Progenitor cell of endocrine pancreas (in vitro differentiated cells): ENCODE measurements at regions not wholly inside any gene's neighbourhood (a gene's known extent, or its start where the extent isn't known, plus 50 kb on each side); places are given as distances from the start of the nearest gene placed in this dataset.
"Not testable (repeated sequence)": the region's sequence is repeated elsewhere in the genome, so short reads cannot be mapped to it uniquely, and the experiment has no call there.

Experiments
- DNase-seq: peaks from one replicate; pipeline ENCODE4 v3.0.0; 2021; ENCODE audit warnings: low spot score; ENCODE audit not compliant: unreplicated experiment
- H3K27ac Mint-ChIP-seq: 2 replicates; pipeline ENCODE4 v1.8.0; 2021; ENCODE audit warnings: mild to moderate bottlenecking, moderate library complexity, mixed read lengths
- H3K27me3 Mint-ChIP-seq: 2 replicates; pipeline ENCODE4 v1.8.0; 2021; ENCODE audit warnings: mixed read lengths
- H3K36me3 Mint-ChIP-seq: 2 replicates; pipeline ENCODE4 v1.8.0; 2022; ENCODE audit warnings: mixed read lengths; ENCODE audit not compliant: insufficient read depth
- H3K4me1 Mint-ChIP-seq: 2 replicates; pipeline ENCODE4 v1.8.0; 2021; ENCODE audit warnings: low read depth, mixed read lengths
- H3K4me3 Mint-ChIP-seq: 2 replicates; pipeline ENCODE4 v1.8.0; 2021; ENCODE audit warnings: low read depth, mild to moderate bottlenecking, moderate library complexity, mixed read lengths
- H3K9me3 Mint-ChIP-seq: 2 replicates; pipeline ENCODE4 v1.8.0; 2021; ENCODE audit warnings: low read depth, mixed read lengths
- TF ChIP-seq, protein P1 (sequence below): fragments of 200-600 bp; sonication (generic); IDR thresholded peaks from one replicate; pipeline ENCODE4 v1.5.0; 2021; ENCODE audit warnings: antibody characterized with exemption, mild to moderate bottlenecking; ENCODE audit not compliant: unreplicated experiment

- not testable (repeated sequence) for DNase-seq, H3K4me1 Mint-ChIP-seq, H3K27ac Mint-ChIP-seq, H3K36me3 Mint-ChIP-seq, H3K9me3 Mint-ChIP-seq, H3K27me3 Mint-ChIP-seq, H3K4me3 Mint-ChIP-seq
Measured at GRCh38 chr11:71721840-71722239, 111.2 kb upstream of the DEFB108B start.

DNA sequence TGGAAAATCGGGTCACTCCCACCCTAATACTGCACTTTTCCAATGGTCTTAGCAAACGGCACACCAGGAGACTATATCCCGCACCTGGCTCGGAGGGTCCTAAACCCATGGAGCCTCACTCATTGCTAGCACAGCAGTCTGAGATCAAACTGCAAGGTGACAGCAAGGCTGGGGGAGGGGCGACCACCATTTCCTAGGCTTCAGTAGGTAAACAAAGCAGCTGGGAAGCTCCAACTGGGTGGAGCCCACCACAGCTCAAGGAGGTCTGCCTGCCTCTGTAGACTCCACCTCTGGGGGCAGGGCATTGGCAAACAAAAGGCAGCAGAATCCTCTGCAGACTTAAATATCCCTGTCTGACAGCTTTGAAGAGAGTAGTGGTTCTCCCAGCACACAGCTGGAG is 109.0 kb upstream of the DEFB108B start:
- not testable (repeated sequence) for H3K4me1 Mint-ChIP-seq, H3K4me3 Mint-ChIP-seq, H3K27ac Mint-ChIP-seq, DNase-seq, H3K36me3 Mint-ChIP-seq, H3K9me3 Mint-ChIP-seq, H3K27me3 Mint-ChIP-seq

DNA sequence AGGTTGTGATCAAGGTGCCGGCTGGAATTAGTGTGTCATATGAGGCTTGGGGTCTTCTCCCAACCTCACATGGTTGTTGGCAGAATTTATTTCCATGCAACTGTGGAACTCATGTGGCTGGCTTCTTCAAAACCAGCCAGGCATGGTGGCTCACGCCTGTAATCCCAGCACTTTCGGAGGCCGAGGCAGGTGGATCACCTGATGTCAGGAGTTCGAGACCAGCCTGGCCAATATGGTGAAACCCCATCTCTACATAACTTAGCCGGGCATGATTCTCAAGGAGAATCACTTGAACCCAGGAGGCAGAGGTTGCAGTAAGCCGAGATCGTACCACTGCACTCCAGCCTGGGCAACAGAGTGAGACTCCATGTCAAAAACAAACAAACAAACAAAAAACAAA is 102.3 kb upstream of the DEFB108B start:
- H3K4me3 Mint-ChIP-seq, H3K27ac Mint-ChIP-seq, DNase-seq, H3K4me1 Mint-ChIP-seq, H3K9me3 Mint-ChIP-seq, H3K36me3 Mint-ChIP-seq, H3K27me3 Mint-ChIP-seq: not testable (repeated sequence)

DNA sequence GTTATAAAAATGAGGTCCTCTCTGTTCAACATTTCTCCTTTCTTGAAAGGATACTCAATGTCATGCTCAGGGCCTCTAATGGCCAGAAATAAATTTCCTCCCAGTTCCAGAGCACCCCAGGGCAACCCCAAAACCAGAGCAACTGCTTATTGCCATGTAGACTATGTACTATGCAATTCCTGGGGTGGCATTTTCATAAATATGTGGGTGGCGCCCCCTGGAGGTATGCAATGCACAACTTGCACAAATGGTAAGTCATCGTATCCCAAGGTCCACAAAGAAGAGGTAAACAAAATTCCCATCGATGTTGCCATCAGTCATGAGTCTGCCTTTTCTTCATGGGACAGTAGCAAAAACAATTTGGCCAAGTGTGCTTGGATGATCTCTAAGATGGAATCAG is 98.6 kb upstream of the DEFB108B start:
- not testable (repeated sequence) for H3K36me3 Mint-ChIP-seq, H3K27me3 Mint-ChIP-seq, H3K4me3 Mint-ChIP-seq, H3K27ac Mint-ChIP-seq, DNase-seq, H3K4me1 Mint-ChIP-seq, H3K9me3 Mint-ChIP-seq
- TF ChIP-seq, protein P1, sequence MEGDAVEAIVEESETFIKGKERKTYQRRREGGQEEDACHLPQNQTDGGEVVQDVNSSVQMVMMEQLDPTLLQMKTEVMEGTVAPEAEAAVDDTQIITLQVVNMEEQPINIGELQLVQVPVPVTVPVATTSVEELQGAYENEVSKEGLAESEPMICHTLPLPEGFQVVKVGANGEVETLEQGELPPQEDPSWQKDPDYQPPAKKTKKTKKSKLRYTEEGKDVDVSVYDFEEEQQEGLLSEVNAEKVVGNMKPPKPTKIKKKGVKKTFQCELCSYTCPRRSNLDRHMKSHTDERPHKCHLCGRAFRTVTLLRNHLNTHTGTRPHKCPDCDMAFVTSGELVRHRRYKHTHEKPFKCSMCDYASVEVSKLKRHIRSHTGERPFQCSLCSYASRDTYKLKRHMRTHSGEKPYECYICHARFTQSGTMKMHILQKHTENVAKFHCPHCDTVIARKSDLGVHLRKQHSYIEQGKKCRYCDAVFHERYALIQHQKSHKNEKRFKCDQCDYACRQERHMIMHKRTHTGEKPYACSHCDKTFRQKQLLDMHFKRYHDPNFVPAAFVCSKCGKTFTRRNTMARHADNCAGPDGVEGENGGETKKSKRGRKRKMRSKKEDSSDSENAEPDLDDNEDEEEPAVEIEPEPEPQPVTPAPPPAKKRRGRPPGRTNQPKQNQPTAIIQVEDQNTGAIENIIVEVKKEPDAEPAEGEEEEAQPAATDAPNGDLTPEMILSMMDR: peak; percentile 41

DNA sequence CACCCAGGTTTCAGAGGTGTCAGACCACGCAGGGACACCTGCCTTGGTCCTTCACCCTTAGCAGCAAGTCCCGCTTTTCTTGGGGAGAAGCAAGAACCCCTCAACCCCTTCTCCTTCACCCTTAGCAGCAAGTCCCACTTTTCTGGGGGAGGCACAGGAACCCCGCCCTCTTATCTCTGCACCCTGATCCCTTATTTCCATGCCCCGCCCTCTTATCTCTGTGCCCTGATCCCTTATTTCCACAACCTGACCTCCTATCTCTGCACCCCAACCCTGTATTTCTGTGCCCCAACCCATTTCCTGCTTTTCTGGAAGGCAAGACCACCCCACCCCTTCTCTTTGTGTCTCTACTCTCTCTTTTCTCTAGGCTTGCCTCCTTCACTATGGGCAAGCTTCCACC is 94.7 kb upstream of the DEFB108B start:
- peaks cover 11% of the 10 kb centered on the region for H3K27me3 Mint-ChIP-seq
- H3K27ac Mint-ChIP-seq, H3K36me3 Mint-ChIP-seq, DNase-seq, H3K4me1 Mint-ChIP-seq, H3K4me3 Mint-ChIP-seq, H3K9me3 Mint-ChIP-seq: not testable (repeated sequence)

GRCh38 chr11:71743385-71743784 is 89.6 kb upstream of the DEFB108B start:
- not testable (repeated sequence) for H3K9me3 Mint-ChIP-seq, H3K4me3 Mint-ChIP-seq, H3K27me3 Mint-ChIP-seq, H3K27ac Mint-ChIP-seq, DNase-seq, H3K4me1 Mint-ChIP-seq, H3K36me3 Mint-ChIP-seq

DNA sequence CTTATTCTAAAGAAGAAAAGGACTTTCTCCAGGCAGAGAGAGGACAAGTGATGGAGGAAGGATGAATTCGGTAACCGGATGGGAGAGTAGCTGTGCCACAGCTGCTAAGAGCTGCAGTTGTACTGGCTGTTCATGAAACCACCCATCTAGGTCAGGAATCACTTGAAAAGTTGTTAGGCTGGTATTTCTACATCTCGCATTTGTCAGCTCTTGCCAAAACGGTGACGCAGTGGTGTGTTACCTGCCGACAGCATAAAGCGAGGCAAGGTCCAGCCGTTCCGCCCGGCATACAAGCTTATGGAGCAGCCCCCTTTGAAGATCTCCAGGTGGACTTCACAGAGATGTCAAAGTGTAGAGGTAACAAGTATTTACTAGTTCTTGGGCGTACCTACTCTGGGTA is 87.3 kb upstream of the DEFB108B start:
- H3K27me3 Mint-ChIP-seq: peaks cover 24% of the 10 kb centered on the region
- not testable (repeated sequence) for H3K4me3 Mint-ChIP-seq, DNase-seq, H3K27ac Mint-ChIP-seq, H3K4me1 Mint-ChIP-seq, H3K36me3 Mint-ChIP-seq, H3K9me3 Mint-ChIP-seq

- H3K4me1 Mint-ChIP-seq, H3K9me3 Mint-ChIP-seq, H3K4me3 Mint-ChIP-seq, H3K36me3 Mint-ChIP-seq, H3K27ac Mint-ChIP-seq, DNase-seq: not testable (repeated sequence)
- peaks cover 30% of the 10 kb centered on the region for H3K27me3 Mint-ChIP-seq
Measured at GRCh38 chr11:71746263-71746662, 86.7 kb upstream of the DEFB108B start.

DNA sequence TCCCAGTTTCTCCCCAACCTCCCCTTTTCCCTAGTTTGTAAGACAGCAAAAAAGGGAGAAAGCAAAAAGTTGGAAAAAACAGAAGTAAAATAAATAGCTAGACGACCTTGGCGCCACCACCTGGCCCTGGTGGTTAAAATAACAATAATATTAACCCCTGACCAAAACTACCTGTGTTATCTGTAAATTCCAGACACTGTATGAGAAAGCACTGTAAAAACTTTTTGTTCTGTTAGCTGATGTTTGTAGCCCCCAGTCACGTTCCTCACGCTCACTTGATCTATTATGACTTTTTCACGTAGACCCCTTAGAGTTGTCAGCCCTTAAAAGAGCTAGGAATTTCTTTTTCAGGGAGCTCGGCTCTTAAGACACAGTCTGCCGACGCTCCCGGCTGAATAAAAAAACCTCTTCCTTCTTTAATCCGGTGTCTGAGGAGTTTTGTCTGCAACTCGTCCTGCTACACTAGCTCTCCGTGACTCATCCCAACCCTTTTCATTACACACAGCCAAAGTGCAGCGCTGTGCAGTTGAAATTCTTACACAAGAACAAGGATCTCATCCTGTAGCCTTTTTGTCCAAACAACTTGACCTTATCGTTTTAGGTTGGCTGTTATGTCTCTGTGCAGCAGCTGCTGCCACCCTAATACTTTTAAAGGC is 83.9 kb upstream of the DEFB108B start:
- H3K27ac Mint-ChIP-seq, DNase-seq, H3K4me1 Mint-ChIP-seq, H3K4me3 Mint-ChIP-seq, H3K9me3 Mint-ChIP-seq, H3K36me3 Mint-ChIP-seq: not testable (repeated sequence)
- H3K27me3 Mint-ChIP-seq: peaks cover 55% of the 10 kb centered on the region
